Right ventricle myocardium inferior (tissue), 1 donor: ENCODE measurements at regions not wholly inside any gene's neighbourhood (a gene's known extent, or its start where the extent isn't known, plus 50 kb on each side); places are given as distances from the start of the nearest gene placed in this dataset.

Experiments used
- ATAC-seq: fragments of 200-7000 bp; cut with Tn5 transposase; one replicate; pipeline ENCODE4 v1.9.1; 2020; ENCODE audit warnings: mild to moderate bottlenecking, moderate library complexity
- DNase-seq: peaks from one replicate; pipeline ENCODE4 v3.0.0; 2021; ENCODE audit errors: missing footprints
- intact Hi-C: fragments of 100-400 bp; cut with DNase I; formaldehyde crosslinking; loops from one replicate; pipeline ENCODE4 v1.11.0; 2022
- donor health status: DM: no; HTN: yes; CAD: no; lungs with severe emphysema.

DNA sequence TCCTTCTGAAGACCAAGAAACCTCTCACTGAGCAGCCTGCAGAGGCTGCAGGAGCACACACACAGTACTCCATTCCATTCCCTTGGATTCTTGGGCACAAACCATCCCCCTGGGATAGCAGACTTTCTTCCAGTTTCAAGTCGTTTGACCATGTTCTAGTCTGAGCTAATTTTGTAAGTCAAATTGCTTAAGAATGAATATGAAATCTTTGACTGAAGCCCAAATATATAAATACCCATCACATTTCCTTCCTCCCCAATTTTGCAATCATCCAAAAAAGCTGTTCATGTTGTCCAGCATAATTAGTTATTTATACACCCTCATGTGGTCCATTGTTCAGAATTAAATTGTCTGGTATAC is 231.2 kb upstream of the TPRG1 start:
- no peak for DNase-seq
- peak; percentile 87 for ATAC-seq
- intact Hi-C loops = loop anchor here (10.0 kb wide), 2 partner anchors 256 to 436 kb away; no protein-coding TSS in a partner anchor

DNA sequence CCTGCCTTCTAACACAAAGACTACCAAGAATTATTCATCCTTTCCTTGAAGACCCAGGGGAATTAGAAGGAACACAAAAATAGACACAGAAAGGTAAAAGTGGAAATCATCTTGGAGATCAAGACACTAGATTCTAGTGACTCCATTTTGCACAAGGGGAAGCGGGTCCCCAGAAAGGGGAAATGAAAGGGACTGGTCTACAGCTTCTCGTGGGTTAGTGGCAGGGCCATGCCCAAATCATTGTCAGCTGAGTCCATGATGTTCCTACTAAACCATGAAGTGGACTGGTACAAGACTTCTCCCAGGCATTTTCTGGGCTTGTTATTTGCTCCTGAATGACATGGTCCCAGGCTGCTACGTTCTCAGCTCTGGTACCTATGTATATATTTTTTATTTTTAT is 230.7 kb upstream of the TPRG1 start:
- DNase-seq (no peak), ATAC-seq (peak; percentile 65)
- intact Hi-C loops = loop anchor here (10.0 kb wide), 2 partner anchors 256 to 436 kb away; no protein-coding TSS in a partner anchor

DNA sequence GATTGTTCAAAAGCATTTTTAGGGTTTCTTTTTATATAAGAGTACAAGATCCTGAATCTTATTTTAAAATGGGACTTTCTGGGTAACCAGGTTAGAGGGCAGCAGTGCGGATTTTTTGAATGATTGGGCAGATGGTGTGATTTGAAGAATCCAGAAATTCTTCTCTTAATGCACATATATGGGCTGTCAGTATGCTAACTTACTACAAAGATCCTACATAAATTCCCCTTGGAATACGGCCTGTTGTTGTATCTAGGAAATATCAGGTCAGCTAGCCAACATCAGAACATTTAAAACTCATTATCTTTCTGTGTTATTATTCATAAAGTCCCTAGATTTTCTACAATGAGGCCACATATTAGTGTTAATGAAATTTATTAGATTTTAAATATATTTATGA is 229.6 kb upstream of the TPRG1 start:
- intact Hi-C loops = loop anchor here (10.0 kb wide), 2 partner anchors 257 to 437 kb away; no protein-coding TSS in a partner anchor
- ATAC-seq = no peak
- no peak for DNase-seq

DNA sequence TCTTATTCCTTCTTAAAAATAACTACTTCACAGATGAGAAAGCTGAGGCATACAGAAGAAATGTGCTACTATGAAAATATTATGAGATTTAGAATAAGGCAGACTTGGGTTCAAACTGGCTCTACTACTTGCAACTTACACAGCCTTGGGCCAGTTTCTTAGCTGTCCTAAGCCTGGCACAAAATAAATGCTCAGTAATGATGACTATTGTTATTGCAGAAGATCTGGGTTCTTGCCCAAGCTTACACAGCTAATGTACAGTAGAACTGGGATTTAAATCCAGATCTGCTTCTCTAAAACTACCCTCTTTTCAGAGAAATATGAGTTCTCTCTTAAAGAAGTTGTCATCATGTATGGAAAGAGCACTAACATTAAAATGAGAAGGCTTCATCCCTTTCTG is 228.2 kb upstream of the TPRG1 start:
- ATAC-seq = no peak
- intact Hi-C loops = loop anchor here (10.0 kb wide), 2 partner anchors 259 to 439 kb away; no protein-coding TSS in a partner anchor
- no peak for DNase-seq

DNA sequence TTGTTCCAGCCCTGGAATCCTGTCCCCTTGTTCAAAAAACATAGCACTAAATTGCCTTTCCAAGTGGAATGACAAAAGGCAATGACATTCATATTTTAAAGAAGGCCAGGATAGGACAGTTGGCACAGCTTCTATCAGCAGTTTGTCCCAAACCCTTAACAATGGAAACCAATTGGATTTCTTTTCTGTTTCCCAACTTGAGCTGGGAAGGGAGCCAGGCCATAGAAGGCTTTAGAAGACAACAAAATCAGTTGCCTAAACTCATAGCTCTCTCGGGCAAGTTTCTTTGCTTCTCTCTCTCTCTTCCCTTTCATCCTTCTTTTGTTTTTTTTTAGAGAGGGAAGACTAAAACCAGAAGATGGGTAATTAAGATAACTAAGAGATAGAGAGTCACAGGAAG is 227.7 kb upstream of the TPRG1 start:
- DNase-seq (no peak), ATAC-seq (no peak)
- intact Hi-C loops = loop anchor here (10.0 kb wide), 2 partner anchors 259 to 439 kb away; no protein-coding TSS in a partner anchor

DNA sequence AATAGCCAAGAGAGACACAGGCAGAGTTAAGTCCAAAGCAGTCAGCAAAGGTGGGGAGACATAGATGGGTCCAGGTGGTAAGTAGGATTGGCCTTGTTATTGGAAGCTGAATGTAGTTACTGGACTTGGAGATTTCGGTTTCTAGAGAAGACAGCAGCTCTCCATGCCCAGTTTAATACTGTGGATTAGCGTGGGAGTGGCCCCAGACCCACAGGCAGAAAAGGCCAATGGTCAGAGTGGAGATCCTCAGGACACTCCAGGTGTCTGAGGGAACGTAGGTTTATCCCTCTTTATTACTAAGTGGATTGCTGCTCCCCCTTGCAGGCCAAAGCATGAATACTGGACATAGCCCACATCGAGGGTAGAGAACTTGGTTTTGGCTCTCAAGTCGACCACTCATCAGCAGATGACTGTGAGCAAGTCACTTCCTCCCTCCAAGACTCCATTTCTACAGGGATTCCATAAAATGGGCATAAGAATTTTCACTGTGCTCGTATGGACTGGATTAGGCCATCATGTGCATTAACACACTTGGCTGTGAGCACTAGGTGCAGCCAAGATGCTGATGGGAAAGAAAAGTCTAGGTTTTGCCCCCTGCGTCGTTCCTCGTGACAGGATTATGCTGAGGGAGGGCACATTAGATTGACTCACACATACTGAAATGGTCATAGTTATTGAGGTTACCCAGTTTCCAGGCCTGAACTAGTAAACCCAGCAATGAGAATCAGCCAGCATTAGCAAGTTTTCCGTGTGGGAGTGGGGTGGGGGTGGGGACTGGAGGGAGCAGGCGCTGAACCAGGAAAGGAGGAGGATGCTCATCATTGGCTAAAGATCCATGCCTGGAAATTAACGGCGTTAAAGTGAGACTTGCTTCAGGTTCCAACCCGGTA is 225.2 kb upstream of the TPRG1 start:
- intact Hi-C loops = loop anchor here (5.0 to 10.0 kb wide), 8 partner anchors 59 to 909 kb away; partner anchors contain the start of gene LPP
- DNase-seq (no peak), ATAC-seq (no peak)

DNA sequence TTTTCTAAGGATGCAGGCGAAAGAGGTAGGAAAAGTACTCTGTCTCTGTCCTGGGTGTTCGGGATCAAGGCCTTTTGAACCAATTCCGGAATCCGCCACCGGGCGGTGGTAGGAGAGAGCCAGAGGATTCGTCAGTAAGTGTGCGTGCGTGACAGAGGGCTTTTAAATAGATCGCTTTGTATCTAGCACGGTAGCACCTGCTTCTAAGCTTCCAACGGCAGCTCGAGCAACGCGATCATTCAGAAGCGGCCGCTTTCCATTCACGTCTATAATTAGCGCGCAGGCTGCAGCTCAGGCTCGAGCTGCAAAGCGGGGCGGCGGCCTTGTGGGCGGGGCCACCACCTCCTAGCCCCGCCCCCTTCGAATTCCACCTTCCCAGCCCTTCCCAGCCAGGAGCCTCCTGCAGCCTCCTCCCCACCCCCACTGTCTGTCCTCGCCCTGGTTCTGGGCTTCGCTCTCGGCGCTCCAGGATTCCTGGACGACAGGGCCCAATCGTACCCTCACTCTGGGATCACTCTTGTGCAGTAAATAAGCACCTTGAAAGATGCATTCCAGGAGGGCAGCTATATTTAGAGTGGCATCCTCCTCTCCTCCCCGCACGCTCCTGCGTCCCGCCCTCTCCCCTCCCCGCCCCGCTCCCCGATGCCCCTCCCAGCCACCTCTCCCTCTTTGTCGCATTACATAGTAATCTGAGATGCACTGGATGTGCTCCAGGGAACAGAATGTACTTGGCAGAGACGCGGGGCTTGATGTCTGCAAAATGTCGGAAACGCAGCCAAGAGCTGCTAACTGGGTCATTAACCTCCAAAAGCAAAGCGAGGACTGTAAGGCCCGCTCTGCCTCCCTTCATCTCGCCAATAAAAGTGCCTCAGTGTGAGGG is 224.1 kb upstream of the TPRG1 start:
- DNase-seq = peak; percentile 92
- intact Hi-C loops = loop anchor here (1.0 to 10.0 kb wide), 10 partner anchors 60 to 1209 kb away; partner anchors contain the start of gene LPP

DNA sequence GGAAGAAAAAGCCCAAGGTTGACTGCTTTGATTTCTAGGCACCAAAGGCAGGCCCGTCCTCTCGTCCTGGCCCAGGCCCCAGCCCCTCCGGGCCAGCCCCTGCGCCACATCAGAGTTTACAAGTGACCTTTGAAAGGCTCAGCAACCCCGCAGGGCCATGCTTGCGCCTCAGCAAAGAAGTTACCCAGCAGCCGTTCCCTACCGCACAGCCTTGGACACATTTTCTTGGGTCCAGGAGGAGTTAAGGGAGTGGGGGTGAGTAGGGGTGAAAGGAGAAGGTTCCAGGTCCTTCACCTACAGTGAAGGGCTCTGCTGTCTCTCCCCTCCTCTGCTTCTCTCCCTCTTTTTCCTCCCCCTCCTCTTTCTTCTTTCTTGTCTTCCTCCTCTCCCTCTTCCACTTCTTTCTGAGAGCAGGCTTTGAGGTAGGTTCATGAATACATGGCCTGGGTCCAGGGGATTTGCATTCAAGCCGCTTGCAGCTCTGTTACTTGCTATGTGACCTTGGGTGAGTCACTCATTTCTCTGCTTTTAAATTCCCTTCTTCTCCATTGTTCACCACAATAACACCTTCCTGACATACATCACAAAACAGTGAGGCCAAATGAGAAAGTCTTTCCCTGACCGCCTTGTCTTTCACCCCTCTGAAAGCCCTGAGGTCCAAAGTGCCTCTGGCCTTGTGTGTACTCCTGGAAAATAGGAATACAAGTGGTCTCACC is 223.3 kb upstream of the TPRG1 start:
- DNase-seq (no peak), ATAC-seq (peak; percentile 1)
- intact Hi-C loops = loop anchor here (1.0 to 10.0 kb wide), 10 partner anchors 61 to 1210 kb away; partner anchors contain the start of gene LPP

More for the DNA sequence above, 224.1 kb upstream of the TPRG1 start:
- peak; percentile 89 for ATAC-seq

DNA sequence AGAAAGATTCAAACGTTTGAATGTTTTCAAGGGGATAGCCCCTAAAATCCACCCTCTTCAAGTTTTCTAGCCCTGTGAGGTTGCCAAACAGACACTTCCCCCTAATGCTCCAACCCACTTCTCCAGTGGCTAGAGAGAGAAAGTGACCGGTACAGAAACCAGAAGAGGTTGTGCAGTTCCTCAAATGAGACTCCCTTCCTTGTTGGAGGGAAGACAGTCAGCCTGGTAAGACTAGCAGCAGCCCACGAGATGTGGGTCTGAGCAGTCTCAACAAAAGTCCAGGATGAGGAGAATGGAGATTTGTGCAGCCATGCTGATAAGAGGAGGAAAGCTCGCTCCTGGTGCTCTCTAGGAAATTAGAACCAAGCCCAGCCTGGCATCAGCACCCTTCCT is 222.8 kb upstream of the TPRG1 start:
- DNase-seq (no peak), ATAC-seq (no peak)
- intact Hi-C loops = loop anchor here (1.0 to 10.0 kb wide), 10 partner anchors 62 to 1210 kb away; partner anchors contain the start of gene LPP

DNA sequence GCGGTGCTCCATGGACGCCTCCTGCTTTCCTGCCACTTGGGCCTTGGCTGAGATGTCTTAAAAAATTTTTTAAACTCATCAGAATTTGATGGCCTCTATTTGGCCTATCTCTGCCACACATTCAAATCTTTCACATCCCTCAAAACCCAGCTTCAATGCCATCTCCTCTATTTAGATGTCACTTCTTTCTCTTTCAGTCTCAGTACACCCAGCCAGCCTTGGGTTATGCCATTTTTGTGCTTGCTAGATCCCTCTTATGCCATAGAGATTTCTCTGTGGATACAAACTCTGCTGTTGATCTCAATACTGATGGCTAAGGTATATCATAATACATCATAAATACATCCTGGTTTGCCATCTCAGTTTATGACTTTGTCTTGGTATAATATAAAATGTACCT is 222.3 kb upstream of the TPRG1 start:
- no peak for DNase-seq
- no peak for ATAC-seq
- intact Hi-C loops = loop anchor here (2.0 to 10.0 kb wide), 9 partner anchors 62 to 1211 kb away; partner anchors contain the start of gene LPP

DNA sequence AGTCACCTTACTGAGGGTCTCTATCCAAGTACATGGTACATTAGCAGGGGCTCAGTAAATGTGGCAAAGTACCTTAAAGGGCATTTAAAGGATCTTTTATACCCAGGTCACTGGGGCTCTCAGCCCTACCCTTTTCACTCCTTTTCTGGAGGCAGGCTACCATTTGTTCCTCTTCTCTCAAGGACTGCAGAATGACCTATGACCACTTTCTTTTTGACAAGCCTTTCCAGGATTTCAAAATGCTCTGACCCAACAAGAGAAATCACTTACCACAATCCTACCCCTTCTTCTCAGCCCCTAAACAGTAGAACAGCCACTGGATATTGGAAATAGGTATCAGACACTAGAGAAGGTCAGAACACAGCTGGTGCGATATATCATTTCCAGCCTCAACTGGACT is 221.8 kb upstream of the TPRG1 start:
- ATAC-seq = no peak
- intact Hi-C loops = loop anchor here (2.0 to 10.0 kb wide), 12 partner anchors 63 to 1211 kb away; partner anchors contain the start of gene LPP

DNA sequence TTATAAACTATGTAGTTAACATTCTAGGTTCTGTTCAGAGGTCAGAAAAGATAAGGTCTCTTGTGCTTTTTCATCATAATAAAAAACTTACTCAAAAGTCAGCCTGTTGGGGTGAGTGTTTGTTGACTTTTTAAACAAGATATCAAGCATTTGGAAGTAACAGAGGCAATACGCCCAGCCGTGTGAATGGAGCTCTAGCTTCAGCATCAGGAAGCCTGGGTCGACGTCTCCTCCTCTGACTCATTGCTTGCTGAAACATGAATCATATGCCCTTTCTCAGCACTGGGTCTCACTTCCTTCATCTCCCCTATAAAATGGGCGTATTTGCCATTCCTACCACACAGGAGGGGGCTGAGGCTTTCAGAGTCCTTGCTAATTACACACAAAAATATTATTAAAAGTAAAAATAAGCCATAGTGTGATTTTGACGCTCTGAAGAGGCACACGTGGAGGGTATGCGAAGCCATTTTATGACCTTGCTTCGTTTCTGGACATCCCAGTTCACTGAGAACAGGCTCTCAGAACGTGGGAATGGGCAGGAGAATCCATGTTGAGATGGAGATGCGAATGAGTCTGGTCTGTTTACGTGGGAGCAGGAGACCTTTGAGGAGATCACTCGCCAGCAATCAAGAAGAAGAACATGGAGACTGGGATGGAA is 220.8 kb upstream of the TPRG1 start:
- DNase-seq (peak; percentile 70), ATAC-seq (peak; percentile 23)
- intact Hi-C loops = loop anchor here (5.0 to 10.0 kb wide), 3 partner anchors 196 to 976 kb away; no protein-coding TSS in a partner anchor

More for the DNA sequence above, 221.8 kb upstream of the TPRG1 start:
- no peak for DNase-seq

DNA sequence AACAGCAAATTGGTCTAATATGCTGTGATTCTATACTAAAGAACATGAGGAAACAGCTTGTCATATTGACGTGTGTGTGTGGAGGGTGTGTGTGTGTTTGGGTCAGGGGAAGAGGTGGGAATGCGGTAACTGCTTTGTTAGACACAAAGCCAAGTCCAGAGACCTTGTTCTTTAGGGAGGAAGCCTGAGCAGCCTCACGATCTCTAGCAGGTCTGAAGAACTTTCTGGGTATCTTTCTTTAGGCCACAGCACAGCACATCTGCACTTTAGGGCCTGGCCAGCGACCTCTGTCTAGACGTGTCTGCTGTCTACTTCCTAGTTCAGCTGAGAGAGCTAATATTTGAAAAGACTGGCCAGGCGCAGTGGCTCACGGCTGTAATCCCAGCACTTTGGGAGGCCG is 220.0 kb upstream of the TPRG1 start:
- intact Hi-C loops = loop anchor here (5.0 to 10.0 kb wide), 3 partner anchors 196 to 977 kb away; no protein-coding TSS in a partner anchor
- DNase-seq = no peak
- no peak for ATAC-seq

DNA sequence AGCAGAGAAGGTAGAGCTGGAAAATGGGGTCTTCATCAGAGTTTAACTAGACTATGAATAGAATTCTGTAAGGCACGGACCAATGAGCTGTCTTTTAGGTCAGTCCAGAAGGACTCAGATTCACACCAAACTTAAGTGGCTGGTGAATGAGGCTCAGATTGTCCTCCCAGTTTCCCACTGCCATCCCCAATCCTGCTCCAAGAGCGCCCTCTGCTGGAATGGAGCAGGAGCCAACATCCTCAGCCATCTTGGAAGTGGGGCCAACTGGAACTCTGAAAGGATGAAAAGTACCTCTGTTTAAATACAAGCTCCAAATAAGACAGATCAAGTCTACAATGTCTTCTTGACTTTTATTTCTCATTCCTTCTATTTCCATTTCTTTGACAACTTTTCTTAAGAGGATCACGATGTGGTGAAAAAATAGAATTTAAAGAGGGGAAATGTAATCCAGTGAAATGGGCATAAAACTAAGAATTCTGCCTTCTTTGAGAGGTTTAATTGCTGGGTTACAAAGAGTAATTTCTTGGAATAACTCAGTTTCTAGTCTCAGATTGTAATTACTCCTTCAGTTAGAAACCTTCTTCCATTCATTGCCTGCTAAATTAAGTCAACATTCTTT is 217.1 kb upstream of the TPRG1 start:
- ATAC-seq (peak; percentile 82), DNase-seq (peak; percentile 82)
- intact Hi-C loops = loop anchor here (1.0 to 10.0 kb wide), 4 partner anchors 193 to 1216 kb away; no protein-coding TSS in a partner anchor

DNA sequence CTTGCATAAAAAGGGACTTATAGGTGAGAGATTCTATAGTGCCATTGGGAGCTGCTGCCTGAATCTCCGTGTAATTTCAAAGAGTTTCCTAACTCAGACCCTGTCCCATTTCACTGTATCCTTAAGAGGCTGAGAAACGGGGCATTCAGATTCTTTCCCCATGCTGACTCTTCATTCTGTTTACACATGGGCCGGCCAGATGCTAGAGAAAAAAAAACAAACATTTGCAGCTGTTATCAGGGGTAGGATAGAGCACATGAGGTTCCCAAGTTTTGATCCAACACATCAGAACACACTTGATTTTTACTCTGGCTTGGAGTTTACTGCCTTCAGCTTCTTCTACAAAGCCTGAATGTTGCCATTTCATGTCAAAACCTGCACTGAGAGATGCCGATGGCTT is 215.9 kb upstream of the TPRG1 start:
- intact Hi-C loops = loop anchor here (10.0 kb wide), 1 partner anchor 981 kb away; no protein-coding TSS in a partner anchor
- DNase-seq (no peak), ATAC-seq (peak; percentile 77)

DNA sequence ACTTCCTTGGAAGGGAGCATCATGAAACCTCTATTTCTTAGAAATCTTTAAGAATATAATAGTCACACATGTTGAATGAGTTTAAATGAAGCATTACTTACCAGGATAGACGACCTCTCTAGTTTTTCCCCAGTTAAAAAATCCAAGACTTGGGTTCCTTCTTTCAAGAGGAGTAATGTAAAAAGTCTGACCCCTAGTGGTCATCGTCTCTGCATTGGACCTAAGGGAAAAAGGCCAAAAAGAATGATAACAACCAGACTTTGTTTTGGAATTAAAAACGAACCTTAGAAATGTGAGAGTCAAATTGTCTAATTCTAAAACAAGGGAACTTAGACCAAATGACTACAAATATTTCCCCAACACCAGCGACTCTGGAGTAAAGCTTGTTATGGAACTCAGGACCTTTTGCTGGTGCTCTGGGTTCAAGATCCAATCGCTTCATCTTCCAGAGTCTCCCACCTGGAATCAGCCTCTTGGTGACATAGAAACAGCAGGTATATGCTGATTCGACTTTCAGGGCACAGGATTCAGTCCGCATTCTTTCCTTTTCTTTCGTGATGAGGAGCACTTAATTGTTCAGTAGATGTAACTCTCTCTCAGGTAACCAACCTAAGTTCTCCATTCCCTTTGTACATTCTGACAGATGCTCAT is 214.8 kb upstream of the TPRG1 start:
- intact Hi-C loops = loop anchor here (10.0 kb wide), 1 partner anchor 982 kb away; no protein-coding TSS in a partner anchor
- DNase-seq (no peak), ATAC-seq (peak; percentile 25)
